H9 (cell line): ENCODE measurements at regions not wholly inside any gene's neighbourhood (a gene's known extent, or its start where the extent isn't known, plus 50 kb on each side); places are given as distances from the start of the nearest gene placed in this dataset.

Experiments used
- DNase-seq: peaks from one replicate; pipeline ENCODE4 v3.0.0-alpha.2; 2017
- H2AFZ ChIP-seq: one replicate; pipeline ENCODE4 v1.6.1; 2013; ENCODE audit warnings: mild to moderate bottlenecking, low read length, control low read depth, moderate library complexity
- H2AK5ac ChIP-seq: 2 replicates; pipeline ENCODE4 v1.6.1; 2013; ENCODE audit warnings: low read length, control low read depth, mixed read lengths; ENCODE audit not compliant: insufficient read length
- H2BK120ac ChIP-seq: one replicate; pipeline ENCODE4 v1.6.1; 2013; ENCODE audit warnings: low read depth, mild to moderate bottlenecking, low read length, control low read depth, inconsistent platforms; ENCODE audit not compliant: poor library complexity, severe bottlenecking
- H2BK12ac ChIP-seq: 2 replicates; pipeline ENCODE4 v1.6.1; 2013; ENCODE audit warnings: low read length, control low read depth, mixed read lengths, low read depth; ENCODE audit not compliant: insufficient read length
- H2BK15ac ChIP-seq: 2 replicates; pipeline ENCODE4 v1.6.1; 2013; ENCODE audit warnings: low read depth, low read length, control low read depth
- H2BK20ac ChIP-seq: one replicate; pipeline ENCODE4 v1.6.1; 2013; ENCODE audit warnings: low read depth, mild to moderate bottlenecking, low read length, control low read depth, inconsistent platforms; ENCODE audit not compliant: poor library complexity, severe bottlenecking
- H2BK5ac ChIP-seq: 2 replicates; pipeline ENCODE4 v1.6.1; 2013; ENCODE audit warnings: low read length, control low read depth, mixed read lengths; ENCODE audit not compliant: insufficient read length
- H3K14ac ChIP-seq: 2 replicates; pipeline ENCODE4 v1.6.1; 2013; ENCODE audit warnings: low read length, control low read depth; ENCODE audit not compliant: insufficient read depth
- H3K18ac ChIP-seq: 2 replicates; pipeline ENCODE4 v1.6.1; 2013; ENCODE audit warnings: low read depth, mild to moderate bottlenecking, mixed read lengths, low read length, control low read depth; ENCODE audit not compliant: insufficient read length
- H3K23ac ChIP-seq: 2 replicates; pipeline ENCODE4 v1.6.1; 2013; ENCODE audit warnings: low read length, control low read depth, mixed read lengths, low read depth; ENCODE audit not compliant: insufficient read length
- H3K23me2 ChIP-seq: 2 replicates; pipeline ENCODE4 v1.6.1; 2013; ENCODE audit warnings: low read depth, mild to moderate bottlenecking, mixed read lengths, low read length, control low read depth; ENCODE audit not compliant: insufficient read length, poor library complexity, severe bottlenecking
- H3K27ac ChIP-seq: 2 replicates; pipeline ENCODE4 v1.5.1; 2013; ENCODE audit warnings: low read length, control low read depth, mixed read lengths, low read depth; ENCODE audit not compliant: insufficient read length
- H3K27me3 ChIP-seq: 2 replicates; pipeline ENCODE4 v1.6.1; 2013; ENCODE audit warnings: low read length, control low read depth, inconsistent platforms; ENCODE audit not compliant: insufficient read depth
- H3K4ac ChIP-seq: 2 replicates; pipeline ENCODE4 v1.6.1; 2013; ENCODE audit warnings: low read depth, mild to moderate bottlenecking, control low read depth, inconsistent platforms, low read length, moderate library complexity
- H3K4me1 ChIP-seq: 2 replicates; pipeline ENCODE4 v1.6.1; 2013; ENCODE audit warnings: low read length, control low read depth, inconsistent platforms; ENCODE audit not compliant: insufficient read depth
- H3K4me2 ChIP-seq: 2 replicates; pipeline ENCODE4 v1.6.1; 2013; ENCODE audit warnings: low read length, control low read depth, mixed read lengths; ENCODE audit not compliant: insufficient read length, insufficient read depth
- H3K56ac ChIP-seq: 2 replicates; pipeline ENCODE4 v1.6.1; 2013; ENCODE audit warnings: low read depth, mild to moderate bottlenecking, mixed read lengths, low read length, control low read depth; ENCODE audit not compliant: insufficient read length
- H3K79me1 ChIP-seq: 2 replicates; pipeline ENCODE4 v1.6.1; 2013; ENCODE audit warnings: low read depth, mild to moderate bottlenecking, moderate library complexity, low read length, control low read depth, inconsistent platforms; ENCODE audit not compliant: insufficient read depth, poor library complexity, severe bottlenecking
- H3K79me2 ChIP-seq: 2 replicates; pipeline ENCODE4 v1.6.1; 2013; ENCODE audit warnings: low read length, control low read depth, inconsistent platforms; ENCODE audit not compliant: insufficient read depth
- H3K9ac ChIP-seq: 2 replicates; pipeline ENCODE4 v1.6.1; 2013; ENCODE audit warnings: low read length, control low read depth, mixed read lengths; ENCODE audit not compliant: insufficient read length; ENCODE audit errors: extremely low read depth
- H3K9me3 ChIP-seq: one replicate; pipeline ENCODE4 v1.6.1; 2013; ENCODE audit warnings: low read depth, low read length, inconsistent platforms; ENCODE audit not compliant: control insufficient read depth
- H3T11ph ChIP-seq: one replicate; pipeline ENCODE4 v1.6.1; 2013; ENCODE audit warnings: mild to moderate bottlenecking, low read length, control low read depth, inconsistent platforms
- H4K20me1 ChIP-seq: one replicate; pipeline ENCODE4 v1.6.1; 2013; ENCODE audit not compliant: control insufficient read depth, insufficient read length, insufficient read depth
- H4K5ac ChIP-seq: 2 replicates; pipeline ENCODE4 v1.6.1; 2013; ENCODE audit warnings: low read depth, mild to moderate bottlenecking, mixed read lengths, low read length, control low read depth; ENCODE audit not compliant: insufficient read length
- H4K8ac ChIP-seq: replicated peaks from 2 replicates; pipeline ENCODE4 v1.6.1; 2013; ENCODE audit warnings: low read length, control low read depth, mixed read lengths, low read depth; ENCODE audit not compliant: insufficient read length
- H4K91ac ChIP-seq: 2 replicates; pipeline ENCODE4 v1.6.1; 2013; ENCODE audit warnings: low read depth, mild to moderate bottlenecking, moderate library complexity, mixed read lengths, low read length, control low read depth; ENCODE audit not compliant: insufficient read length
- H3K27ac Mint-ChIP-seq, 3 experiments: 2 replicates in 2 of 3; 3 replicates in 1 of 3; pipeline ENCODE4 v1.8.0; 2020 to 2021; ENCODE audit warnings: mixed read lengths in 3 of 3, mild to moderate bottlenecking in 1 of 3, moderate library complexity in 1 of 3
- H3K27me3 Mint-ChIP-seq: 2 replicates; pipeline ENCODE4 v1.8.0; 2021; ENCODE audit warnings: low read depth, mild to moderate bottlenecking, moderate library complexity, mixed read lengths
- H3K36me3 Mint-ChIP-seq, 3 experiments: 2 replicates in 2 of 3; 3 replicates in 1 of 3; pipeline ENCODE4 v1.8.0; 2020 to 2021; ENCODE audit warnings: low read depth in 3 of 3, mixed read lengths in 3 of 3; ENCODE audit not compliant: insufficient read depth in 1 of 3
- H3K4me1 Mint-ChIP-seq, 2 experiments: 2 replicates each; pipeline ENCODE4 v1.8.0; 2020; ENCODE audit warnings: mixed read lengths in 2 of 2
- H3K4me3 Mint-ChIP-seq, 2 experiments: 2 replicates in 1 of 2; 3 replicates in 1 of 2; pipeline ENCODE4 v1.8.0; 2020 to 2021; ENCODE audit warnings: mild to moderate bottlenecking in 2 of 2, mixed read lengths in 2 of 2, moderate library complexity in 1 of 2
- H3K9me3 Mint-ChIP-seq, 2 experiments: 2 replicates in 1 of 2; 3 replicates in 1 of 2; pipeline ENCODE4 v1.8.0; 2020; ENCODE audit warnings: mild to moderate bottlenecking in 2 of 2, mixed read lengths in 2 of 2, moderate library complexity in 1 of 2
- WGBS: extraction: QIAGEN DNeasy Blood & Tissue Kit; methylation state at CpG from one replicate; pipeline ENCODE4 v1.1.7; 2013; ENCODE audit warnings: missing lambda C conversion rate, low lambda C conversion rate, mixed read lengths; ENCODE audit not compliant: insufficient read length; ENCODE audit errors: extremely low coverage; 5-methylcytosine and 5-hydroxymethylcytosine counted together
- TF ChIP-seq, protein P1 (sequence below): fragments of 200-600 bp; sonication (generic); conservative IDR thresholded peaks from 3 replicates; pipeline ENCODE4 v1.8.0; 2021; ENCODE audit warnings: antibody characterized with exemption, mild to moderate bottlenecking

DNA sequence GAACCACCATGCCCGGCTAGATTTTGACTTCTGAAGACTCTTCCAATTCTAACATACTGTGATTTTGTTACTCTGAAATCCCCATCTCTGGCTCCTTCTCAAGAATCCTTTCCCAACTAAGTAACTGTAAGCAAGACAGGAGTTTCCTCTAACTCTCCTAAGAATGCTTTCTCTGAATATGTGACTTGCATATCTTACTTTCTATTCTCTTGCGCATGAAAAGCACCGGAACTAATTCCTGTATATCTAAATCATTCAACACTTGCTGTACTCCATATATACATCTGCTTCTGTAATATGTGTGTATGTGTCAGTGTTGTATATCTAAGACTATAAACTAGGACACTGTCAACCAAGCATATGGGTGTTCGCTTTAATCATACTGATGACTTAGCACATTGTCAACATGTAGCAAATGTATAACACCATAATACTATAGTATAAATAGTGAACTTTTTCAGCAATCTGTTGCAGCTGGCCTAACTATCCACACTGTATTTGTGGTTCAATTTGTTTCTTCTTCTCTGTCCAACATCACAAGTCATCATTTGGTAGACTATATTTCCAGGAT is 108.1 kb upstream of the PRDM1 start:
- no peak overlapping the region for H4K8ac ChIP-seq
- H2BK120ac ChIP-seq, result no peak overlapping the region
- no peak overlapping the region for H3K4me2 ChIP-seq
- Mint-ChIP-seq H3K27me3 (peaks cover 51% of the 10 kb centered on the region), H3K4me1 (peaks cover 6 to 14% of the 10 kb centered on the region in 2 experiments), H3K4me3 (no peak overlapping the region), H3K36me3 (peaks cover 0 to 11% (median 0%) of the 10 kb centered on the region in 3 experiments; a peak in 3 of 7 replicates), H3K27ac (no peak overlapping the region), H3K9me3 (peaks cover 2 to 6% of the 10 kb centered on the region in 2 experiments)
- no peak for DNase-seq
- H3K23ac ChIP-seq, result no peak overlapping the region
- no peak overlapping the region for H2BK20ac ChIP-seq
- no peaks in the 10 kb centered on the region for H3K4me1 ChIP-seq
- H3K79me2 ChIP-seq, result no peaks in the 10 kb centered on the region
- H4K5ac ChIP-seq, result no peak overlapping the region
- no peaks in the 10 kb centered on the region for H3K79me1 ChIP-seq
- H3K56ac ChIP-seq, result no peak overlapping the region
- H4K91ac ChIP-seq, result no peak overlapping the region
- H3K9ac ChIP-seq, result no peak overlapping the region
- no peak overlapping the region for H2AK5ac ChIP-seq
- no peak overlapping the region for H3T11ph ChIP-seq
- H3K23me2 ChIP-seq, result peaks cover 9% of the 10 kb centered on the region
- H3K4ac ChIP-seq, result no peak overlapping the region
- H4K20me1 ChIP-seq, result no peaks in the 10 kb centered on the region
- H3K18ac ChIP-seq, result no peak overlapping the region
- TF ChIP-seq, protein P1, sequence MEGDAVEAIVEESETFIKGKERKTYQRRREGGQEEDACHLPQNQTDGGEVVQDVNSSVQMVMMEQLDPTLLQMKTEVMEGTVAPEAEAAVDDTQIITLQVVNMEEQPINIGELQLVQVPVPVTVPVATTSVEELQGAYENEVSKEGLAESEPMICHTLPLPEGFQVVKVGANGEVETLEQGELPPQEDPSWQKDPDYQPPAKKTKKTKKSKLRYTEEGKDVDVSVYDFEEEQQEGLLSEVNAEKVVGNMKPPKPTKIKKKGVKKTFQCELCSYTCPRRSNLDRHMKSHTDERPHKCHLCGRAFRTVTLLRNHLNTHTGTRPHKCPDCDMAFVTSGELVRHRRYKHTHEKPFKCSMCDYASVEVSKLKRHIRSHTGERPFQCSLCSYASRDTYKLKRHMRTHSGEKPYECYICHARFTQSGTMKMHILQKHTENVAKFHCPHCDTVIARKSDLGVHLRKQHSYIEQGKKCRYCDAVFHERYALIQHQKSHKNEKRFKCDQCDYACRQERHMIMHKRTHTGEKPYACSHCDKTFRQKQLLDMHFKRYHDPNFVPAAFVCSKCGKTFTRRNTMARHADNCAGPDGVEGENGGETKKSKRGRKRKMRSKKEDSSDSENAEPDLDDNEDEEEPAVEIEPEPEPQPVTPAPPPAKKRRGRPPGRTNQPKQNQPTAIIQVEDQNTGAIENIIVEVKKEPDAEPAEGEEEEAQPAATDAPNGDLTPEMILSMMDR, result no peak
- no peak overlapping the region for H2BK12ac ChIP-seq
- H3K27me3 ChIP-seq, result peaks cover 26% of the 10 kb centered on the region; the same call in 1 of the 2 replicates
- H3K9me3 ChIP-seq, result no peaks in the 10 kb centered on the region
- no peak overlapping the region for H2BK5ac ChIP-seq
- no peak overlapping the region for H2BK15ac ChIP-seq
- no CpG with 5 or more reads among the region's 4 CpGs for WGBS
- no peak overlapping the region for H3K27ac ChIP-seq
- H3K14ac ChIP-seq, result no peak overlapping the region
- no peak overlapping the region for H2AFZ ChIP-seq
